AG10803 (cell line): ENCODE measurements at regions not wholly inside any gene's neighbourhood (a gene's known extent, or its start where the extent isn't known, plus 50 kb on each side); places are given as distances from the start of the nearest gene placed in this dataset.

Experiments
- DNase-seq: peaks from one replicate; pipeline ENCODE4 v3.0.0; 2010; ENCODE audit warnings: low read depth
- H3K4me3 ChIP-seq: 2 replicates; pipeline ENCODE4 v1.5.1; 2011; ENCODE audit warnings: mild to moderate bottlenecking, low read length, control low read depth
- TF ChIP-seq, protein P1 (sequence below): conservative IDR thresholded peaks from 2 replicates; pipeline ENCODE4 v1.5.1; 2011; ENCODE audit warnings: mild to moderate bottlenecking, low read length, control low read depth, inconsistent platforms

DNA sequence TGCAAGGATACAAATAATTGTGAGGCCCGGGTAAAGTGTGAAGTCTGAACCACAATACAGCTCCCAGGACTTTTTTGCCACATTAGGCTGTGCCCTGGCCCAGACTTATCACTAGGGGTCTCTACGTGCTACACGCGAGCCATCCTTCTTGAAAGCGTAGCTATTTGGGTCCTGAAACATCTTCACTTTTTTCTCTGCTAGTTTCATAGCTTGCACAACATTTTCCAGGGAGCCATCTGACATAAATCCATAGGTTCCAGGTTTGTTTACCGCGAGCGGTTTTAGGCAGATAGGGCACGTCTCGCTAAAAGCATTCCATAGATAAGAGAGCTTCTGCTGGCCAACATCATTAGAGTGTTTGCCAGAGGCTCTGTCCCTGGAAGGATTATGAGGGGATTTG is 226.5 kb downstream of the RPS24 start:
- TF ChIP-seq, protein P1, sequence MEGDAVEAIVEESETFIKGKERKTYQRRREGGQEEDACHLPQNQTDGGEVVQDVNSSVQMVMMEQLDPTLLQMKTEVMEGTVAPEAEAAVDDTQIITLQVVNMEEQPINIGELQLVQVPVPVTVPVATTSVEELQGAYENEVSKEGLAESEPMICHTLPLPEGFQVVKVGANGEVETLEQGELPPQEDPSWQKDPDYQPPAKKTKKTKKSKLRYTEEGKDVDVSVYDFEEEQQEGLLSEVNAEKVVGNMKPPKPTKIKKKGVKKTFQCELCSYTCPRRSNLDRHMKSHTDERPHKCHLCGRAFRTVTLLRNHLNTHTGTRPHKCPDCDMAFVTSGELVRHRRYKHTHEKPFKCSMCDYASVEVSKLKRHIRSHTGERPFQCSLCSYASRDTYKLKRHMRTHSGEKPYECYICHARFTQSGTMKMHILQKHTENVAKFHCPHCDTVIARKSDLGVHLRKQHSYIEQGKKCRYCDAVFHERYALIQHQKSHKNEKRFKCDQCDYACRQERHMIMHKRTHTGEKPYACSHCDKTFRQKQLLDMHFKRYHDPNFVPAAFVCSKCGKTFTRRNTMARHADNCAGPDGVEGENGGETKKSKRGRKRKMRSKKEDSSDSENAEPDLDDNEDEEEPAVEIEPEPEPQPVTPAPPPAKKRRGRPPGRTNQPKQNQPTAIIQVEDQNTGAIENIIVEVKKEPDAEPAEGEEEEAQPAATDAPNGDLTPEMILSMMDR, result no peak
- DNase-seq, result no peak
- no peak overlapping the region for H3K4me3 ChIP-seq

DNA sequence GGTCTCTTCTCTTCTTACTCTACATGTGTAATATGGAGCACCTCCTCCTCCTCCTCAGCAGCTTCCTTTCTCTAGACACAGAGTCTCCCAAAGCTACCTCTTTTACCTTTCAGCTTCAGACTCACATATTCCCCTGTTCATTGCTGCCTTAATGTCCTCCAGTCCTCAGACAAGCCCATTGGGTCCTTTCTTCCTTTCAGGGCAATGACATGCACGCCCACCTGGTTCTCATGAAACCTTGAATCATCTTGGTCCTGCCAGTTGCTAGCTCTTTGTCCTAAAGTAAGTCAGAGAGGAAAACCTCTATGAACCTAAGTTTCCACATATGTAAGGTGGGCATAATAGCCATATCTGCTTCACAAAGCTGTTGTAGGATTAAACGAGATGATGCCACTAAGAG is 227.0 kb downstream of the RPS24 start:
- TF ChIP-seq, protein P1, result no peak
- DNase-seq, result no peak
- H3K4me3 ChIP-seq, result no peak overlapping the region

DNA sequence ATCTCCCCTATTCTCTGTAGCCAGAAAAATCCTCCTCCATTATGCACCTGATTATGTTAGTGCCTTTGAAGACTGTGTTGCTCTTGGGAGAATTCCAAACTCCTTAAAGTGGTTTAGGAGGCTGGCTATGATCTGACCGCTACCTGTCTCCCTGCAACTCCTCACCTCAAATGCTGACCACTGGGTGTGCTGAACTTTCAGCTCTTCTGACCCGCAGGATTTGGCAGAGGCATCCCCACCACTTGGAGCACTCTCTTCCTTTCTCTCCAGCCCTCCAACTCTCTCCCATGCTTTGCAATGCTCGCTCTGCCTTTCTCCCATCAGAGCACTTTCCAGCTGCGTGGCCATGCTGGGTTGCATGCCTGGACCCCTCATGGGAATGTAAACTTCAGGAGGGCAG is 227.6 kb downstream of the RPS24 start:
- H3K4me3 ChIP-seq, result no peak overlapping the region
- no peak for DNase-seq
- TF ChIP-seq, protein P1, result no peak

DNA sequence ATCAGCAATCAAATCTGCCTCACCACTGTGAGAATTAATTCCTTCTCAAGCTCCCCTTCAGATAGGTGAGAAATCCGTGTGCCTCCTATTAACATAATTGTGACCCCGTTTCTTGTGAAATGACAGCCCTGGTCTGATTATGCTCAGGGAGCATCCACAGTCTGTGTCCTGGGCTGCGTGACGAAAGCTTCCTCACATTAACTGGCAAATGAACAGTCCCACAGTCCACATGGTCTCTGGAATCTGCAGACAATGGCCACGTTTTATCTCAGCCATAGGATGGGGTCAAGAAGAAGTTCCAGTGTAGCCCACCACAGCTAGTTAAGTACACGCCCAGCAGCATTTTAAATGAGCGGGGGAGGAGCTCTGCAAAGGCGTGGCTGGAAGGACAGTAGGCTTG is 229.2 kb downstream of the RPS24 start:
- H3K4me3 ChIP-seq, result no peak overlapping the region
- DNase-seq, result no peak
- TF ChIP-seq, protein P1, result no peak

DNA sequence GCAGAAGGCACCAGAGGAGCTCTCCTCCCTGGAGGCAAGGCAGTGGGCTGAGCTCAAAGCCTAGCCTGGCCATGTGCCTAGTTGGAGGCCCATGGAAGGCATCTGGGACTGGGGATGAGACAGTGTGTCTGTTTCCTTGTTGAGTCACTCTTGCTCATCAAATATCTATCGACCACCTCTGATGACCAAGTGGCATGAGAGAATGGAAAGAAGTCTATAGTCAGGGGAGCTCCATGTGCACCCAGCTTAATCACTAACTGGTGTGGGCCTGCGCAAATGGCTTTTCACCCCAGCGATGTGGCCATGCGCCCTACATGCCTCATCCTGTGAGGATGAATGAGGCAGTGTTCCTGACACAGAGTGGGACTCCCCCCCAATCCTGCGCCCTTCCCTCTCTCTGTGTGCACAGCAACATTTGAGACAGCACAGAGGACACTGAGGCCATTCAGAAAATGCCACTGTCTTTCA is 229.9 kb downstream of the RPS24 start:
- TF ChIP-seq, protein P1, result no peak
- H3K4me3 ChIP-seq, result no peak overlapping the region
- peak; percentile 91 for DNase-seq

DNA sequence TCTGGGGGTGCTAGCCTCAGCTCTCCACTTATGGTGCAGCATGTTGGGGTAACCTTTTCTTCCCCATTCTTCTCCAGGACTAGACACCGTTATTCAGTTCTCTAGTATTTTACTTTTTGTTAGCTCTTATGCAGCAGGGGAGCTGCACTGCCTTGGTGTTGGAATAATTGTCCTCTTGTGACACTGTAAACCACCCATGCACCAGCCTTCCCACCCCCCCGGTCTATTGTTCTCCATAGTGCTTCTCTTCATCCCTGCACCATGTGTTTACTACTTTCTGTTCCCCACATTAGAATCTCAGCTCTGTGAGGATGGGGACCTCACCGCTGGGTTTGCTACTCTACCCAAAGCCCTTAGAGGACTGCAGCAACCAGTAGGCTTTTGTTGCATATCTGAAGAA is 230.7 kb downstream of the RPS24 start:
- H3K4me3 ChIP-seq, result no peak overlapping the region
- TF ChIP-seq, protein P1, result no peak
- DNase-seq, result no peak

DNA sequence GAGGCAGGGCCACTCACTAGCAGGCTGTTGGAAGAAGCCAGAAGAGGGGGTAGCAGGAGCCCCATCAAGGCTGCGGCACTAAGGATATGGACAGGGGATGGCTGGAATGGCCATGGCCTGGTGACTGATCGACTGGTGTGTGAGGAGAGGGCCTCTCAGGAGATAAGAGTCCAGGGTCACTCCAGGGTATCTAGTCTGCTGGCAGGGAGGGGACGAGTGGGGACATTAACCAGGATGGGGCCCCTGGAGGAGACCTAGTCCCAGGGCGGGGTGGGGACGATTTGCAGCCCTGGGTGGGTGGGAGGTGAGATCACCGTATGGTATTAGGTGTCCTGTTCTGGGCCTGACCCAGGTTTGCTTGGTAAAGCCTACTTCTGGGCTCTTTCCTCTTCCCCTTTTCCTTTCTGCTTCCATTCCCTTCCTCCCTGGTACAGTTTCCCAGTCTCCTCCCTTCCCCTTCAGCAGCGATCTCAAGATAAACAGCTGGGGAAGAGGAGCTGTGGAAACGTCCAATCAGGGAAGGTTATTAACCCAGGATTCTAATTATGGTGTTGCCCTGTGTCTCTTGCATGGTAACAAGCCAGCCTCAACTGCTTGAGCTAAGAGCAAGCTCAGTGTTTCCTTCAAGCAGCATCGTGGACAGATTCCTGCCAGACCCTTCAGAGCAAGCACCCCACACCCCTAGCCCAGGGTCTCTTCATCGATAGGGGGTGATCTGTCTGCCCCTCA is 233.2 kb downstream of the RPS24 start:
- TF ChIP-seq, protein P1, result no peak
- peak; percentile 39 for DNase-seq
- no peak overlapping the region for H3K4me3 ChIP-seq
